Islet precursor cell (in vitro differentiated cells): ENCODE measurements at regions not wholly inside any gene's neighbourhood (a gene's known extent, or its start where the extent isn't known, plus 50 kb on each side); places are given as distances from the start of the nearest gene placed in this dataset.

Experiments
- DNase-seq: peaks from one replicate; pipeline ENCODE4 v3.0.0-alpha.2; 2018

DNA sequence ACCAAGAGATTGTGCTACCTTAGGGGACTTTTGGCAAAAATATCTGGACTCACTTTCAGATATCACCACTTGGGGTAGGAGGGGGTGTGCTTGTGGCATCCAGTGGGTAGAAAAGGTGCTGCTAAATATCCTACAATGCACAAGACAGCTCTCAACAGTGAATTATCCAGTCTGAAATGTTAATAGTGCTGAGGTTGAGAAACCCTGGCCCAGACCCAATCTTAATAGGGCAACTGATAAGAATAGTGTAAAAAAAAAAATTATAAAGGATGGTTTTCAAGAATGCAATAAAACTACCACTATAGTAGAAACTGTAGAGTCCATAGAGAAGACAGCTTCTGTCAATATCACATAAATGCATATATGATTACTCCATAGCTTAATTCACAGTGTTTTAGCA lies 185.5 kb downstream of the ZNF330 start:
- DNase-seq, result no peak

DNA sequence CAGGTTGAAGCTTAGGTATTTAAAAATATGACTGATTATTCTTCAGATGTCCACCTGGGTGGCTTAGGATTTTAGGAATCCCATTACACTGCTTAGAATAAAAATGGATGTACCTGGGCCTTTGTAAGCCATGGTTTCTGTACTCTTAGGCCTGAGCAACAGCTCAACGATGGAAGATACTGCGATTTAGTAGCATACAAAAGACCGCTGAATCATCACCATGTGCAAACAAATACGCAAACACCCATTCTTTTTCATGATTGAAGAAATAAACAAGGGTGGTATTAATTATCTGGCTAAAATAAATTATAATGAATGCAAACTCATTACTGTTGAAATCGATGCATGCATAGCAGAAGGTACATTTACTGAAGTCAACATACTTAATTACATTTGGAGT lies 188.9 kb downstream of the ZNF330 start:
- no peak for DNase-seq

DNA sequence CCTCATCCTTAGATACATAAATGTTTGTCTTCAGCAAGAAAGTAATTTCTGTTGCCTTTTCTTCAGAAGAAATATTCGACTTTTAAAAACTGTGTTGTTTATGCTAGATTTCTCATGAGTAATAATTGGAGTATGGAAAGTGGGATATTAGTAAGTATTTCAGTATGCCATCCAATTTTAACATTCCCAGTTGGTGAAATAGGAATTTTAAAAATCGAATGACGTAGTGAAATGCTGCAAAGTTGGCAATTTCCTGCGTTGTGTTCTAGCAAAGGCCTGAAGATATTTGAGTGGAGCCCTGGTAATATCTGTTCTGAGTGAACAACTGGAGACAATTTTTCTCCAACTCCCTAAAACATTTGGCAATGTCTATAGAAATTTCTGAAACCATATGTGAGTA lies 190.1 kb downstream of the ZNF330 start:
- no peak for DNase-seq

DNA sequence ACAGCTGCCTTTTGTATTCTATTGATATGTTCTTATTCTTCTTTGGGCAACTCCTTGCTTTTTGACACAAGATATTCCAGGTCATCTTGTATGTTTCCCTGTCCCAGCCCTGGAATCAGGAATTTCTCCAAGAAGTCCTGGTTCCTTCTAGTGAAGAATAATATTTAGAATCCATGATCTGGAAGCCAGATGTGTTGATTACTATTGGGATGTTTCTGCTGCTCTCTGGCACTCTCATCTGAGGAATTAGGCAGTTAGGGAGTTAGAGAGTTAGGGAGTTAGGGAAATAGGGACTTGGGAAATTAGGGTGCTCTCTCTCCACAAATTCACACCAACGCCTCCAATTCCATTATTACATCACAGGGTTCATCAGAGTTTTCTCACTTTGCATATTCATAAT lies 191.2 kb downstream of the ZNF330 start:
- no peak for DNase-seq

DNA sequence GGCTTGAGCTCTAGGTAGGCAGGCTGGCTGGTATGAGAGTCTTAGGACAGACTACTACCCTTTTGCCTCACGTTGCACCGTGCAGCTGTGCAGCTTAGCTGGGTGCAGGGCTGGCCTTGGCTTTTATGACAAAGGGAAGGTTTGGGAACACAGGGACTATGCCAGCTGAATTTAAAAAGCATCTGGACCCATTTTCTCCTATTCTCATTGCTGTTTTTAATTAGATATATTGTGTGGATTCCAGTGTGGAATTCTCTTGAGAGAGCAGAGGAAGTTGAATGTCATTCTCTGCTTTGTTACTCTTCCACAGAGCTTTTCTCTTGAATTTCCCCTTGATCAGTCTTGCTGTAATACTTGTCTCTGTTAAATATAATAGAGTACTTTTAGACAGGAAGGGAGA lies 192.7 kb downstream of the ZNF330 start:
- no peak for DNase-seq

DNA sequence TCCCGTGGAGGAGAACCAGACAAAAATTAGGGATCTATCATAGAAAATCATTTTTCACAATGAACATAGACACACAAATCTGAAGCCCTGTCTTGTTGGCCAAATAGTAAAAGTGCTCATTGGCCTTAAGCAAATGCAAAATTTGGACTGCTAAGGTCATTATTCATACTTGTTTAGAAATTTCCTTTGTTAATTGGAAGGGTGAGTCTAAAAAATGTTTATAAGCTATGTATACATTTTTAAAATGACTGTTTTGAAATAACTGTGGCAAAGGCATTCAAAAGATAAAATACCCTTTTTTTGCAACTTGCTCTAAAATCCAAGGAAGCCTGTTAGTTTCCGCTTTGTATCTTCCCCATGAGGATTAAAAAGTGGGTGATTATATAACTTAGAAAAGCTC lies 195.0 kb downstream of the ZNF330 start:
- no peak for DNase-seq

DNA sequence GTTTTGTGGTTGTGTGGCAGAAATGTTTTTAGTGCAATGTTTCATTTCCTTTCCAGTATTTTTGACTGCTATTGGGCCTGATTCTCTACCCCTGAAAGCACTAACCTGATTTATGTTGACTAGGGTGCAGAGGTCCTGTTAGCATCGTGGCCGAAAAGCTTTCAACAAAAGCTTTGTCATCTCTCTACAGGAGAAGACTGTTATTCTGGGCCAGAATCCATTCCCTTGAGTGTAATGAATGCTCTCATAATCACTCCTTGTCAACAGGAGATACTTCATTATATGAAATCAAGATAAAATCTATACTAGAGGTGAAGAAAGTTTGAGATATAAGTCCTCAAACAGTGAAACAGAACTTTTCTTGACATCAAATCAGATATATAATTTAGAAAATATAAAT lies 195.5 kb downstream of the ZNF330 start:
- no peak for DNase-seq

DNA sequence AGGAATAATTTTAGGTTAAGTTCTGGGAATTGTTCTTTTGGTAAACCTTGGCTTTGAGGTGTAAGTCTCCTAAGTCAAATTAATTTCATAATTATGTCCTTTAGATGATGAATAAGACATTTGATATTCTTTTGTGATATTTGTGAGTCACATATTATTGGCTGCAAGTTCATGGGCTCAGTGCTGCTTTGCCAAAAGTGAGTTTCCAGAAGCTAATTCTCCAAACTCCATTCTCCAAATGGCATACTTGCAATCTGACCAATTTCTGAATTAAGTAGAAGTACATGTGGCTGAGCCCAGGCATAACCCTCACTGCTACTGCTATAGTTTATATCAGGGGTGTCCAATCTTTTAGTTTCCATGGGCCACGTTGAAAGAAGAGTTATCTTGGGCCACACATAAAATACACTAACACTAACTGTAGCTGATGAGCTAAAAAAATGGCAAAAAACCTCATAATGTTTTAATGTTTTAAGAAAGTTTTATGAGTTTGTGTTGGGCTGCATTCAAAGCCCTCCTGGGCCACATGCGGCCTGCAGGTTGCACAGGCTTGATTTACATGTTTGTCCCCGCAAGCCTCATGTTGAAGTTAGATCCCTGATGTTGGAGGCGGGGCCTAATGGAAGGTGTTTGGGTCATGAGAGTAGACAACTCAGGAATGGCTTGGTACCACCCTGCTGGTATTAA lies 196.1 kb downstream of the ZNF330 start:
- no peak for DNase-seq

DNA sequence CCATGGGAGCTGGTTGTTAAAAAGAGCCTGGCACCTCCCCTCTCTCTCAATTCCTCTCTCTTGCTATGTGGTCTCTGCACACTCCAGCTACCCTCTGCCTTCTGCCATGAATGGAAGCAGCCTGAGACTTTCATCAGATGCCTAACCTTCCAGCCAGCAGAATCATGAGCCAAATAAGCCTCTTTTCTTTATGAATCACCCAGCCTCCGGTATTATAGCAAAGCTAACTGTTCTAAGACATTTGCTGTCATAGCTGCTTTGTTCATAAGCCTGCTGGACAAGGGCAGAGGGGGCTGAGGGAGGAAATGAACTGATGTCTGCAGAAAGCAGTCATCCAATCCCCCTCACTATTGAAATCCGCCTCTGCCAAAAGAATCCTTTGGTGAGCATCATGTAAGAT lies 196.7 kb downstream of the ZNF330 start:
- DNase-seq, result no peak

DNA sequence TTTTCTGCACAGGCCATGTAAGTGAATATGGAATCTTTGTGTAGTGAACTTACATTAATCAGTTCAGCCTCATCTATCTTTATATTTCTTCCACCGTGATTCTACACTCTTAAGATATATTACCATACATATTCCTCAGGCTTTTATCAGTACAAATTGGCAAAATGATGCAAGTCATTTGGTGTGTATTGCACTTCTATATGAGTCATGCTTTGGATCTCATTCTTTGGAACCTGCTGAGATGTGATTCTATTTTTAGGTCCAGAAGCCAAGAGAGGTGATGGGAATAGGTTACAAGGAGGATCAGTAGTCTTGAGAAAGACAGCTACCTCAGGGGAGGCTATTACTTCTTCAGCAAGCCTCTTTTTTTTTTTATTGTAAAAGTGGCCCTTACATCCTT lies 204.4 kb downstream of the ZNF330 start:
- DNase-seq, result no peak

DNA sequence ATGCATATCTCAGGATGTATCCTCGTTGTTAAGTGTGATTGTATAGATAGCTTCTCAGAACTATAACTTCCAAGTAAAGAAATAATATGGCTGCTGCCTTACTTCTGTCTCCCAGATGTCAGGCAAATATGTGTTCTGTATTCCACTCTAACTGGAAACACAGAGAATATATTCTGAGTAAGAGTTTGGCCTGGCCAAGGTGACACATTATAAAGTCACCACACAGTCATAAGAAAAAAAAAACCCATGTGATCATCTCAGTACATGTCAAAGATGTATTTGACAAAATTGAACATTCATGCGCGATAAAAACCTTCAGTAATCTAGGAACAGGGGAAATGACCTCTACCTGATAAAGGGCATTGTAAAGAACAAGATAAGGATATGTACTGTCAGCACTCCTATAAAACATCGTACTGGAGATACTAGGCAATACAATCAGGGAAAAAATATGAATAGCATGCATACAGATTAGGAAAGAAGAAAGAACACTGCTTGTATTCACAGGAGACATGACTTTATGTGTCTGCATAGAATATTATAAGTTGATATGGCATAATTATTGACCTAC lies 207.1 kb downstream of the ZNF330 start:
- no peak for DNase-seq

DNA sequence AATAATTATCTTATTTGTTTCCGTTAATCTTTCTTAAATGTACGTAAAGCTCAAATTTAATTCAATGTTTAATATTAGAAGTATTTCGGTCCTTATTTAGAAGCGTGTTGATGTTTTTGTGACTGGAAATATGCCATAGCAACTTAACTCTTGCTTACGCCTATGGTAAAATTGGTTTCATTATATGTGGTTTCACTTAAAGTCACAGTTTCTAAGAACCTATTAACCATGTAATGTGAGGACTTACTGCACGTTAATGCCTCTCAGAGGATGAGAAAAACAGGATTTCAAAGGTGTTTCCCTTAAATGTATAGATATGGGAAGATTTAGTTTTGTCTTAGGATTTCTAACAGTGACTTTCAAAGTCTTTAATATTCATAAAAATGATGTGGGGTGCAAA lies 206.4 kb upstream of the IL15 start:
- DNase-seq, result no peak

DNA sequence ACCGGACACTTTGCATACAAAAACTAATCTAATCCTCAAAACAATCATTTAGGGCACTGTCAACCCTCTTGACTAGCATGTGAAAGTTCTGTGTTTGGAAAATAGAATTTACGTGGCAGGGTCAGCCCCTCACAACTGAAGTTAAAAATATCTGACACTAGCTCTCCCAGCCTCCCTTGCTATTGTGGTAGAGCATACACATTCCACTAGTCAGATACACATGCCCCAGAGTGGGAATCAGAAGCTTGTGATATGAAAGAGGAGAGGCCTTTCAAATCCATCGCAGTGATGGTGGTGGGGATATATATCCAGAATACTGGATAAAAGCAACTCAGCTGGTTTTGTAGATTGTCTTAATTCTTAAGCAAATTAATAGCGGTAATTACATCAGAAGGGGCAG lies 205.7 kb upstream of the IL15 start:
- DNase-seq, result no peak

DNA sequence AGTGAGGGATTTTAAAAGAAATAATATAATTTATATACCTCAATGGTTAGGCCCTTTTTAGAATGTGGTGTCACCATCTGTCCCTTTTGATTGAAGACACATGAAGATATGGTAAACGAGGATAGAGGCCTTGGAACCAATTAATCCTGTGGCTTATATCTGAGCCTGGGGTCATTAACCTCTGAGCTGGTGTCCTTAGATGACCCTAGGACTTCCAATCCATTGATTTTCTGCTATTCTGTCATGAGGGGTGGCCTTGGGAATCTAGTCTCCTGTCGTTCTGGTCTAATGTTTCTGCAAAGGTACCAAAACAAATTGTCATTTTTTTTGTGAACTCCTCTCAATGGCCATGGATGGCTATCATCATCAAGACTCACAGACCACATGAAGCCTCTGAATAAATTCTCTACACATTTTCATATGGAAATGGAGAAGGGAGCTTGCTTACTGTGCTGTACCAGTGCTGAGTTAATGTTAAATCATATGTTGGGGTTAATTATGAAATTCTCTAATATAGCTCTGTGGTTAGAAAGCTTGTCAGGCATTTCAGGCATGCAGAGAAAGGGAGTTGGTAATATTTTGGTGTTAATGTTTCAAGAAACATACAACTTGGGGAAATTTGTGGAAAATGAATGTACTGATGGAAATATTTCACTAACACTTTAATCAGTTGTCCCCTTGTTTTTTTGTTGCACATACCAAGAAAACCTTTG lies 204.2 kb upstream of the IL15 start:
- no peak for DNase-seq

DNA sequence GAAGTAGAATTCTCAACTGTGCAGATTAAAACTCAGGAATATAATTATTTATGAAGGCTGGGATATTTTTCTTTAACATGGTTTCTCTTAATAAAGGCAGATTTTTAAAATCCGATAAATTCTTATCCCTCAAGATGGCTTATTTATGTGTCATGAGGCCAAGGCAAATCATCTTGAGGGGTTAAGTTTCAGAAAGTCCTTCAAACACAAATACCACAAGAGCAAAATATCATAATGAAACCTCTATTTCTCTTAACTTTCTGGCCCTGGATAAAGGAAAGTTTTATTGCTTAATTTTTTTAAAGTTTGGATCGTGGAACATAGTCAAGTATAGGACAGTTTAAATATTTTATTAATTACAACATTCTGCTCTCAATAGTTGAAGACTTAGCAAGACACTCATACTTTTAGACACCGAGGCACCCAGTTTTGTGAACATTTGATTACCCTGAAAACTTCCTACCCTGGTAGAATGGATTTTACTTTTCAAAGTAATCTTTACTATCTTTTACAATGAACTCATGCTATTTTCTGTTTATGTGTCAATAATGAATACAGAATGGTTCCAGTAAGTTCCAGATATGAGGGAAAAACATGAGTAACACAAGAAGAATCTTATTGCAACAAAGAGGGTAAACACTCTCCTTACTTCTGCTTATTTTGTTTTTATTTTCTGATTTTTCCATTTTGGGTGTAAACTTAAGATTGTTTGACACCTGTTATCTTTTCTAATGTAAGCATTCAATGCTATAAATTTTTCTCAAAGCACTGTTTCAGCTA lies 200.7 kb upstream of the IL15 start:
- DNase-seq, result no peak

DNA sequence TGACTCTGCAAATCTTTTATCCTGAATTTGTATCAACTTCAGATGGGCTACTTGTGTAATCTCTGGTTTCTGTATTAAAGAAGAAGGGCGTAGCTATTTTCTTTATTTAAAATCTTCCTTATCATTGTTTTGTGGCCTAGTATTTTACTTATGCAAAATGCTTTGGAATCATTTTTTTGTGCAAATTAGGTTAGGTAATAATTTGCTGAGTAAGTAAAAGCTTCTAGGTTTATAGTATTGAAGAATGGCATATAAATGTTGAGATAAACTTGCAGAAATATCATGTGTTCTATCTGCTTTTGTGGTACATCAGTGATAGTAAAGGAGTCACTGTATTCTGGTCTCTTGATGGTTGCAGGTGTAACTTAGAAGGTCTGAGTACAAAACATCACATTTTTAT lies 197.2 kb upstream of the IL15 start:
- DNase-seq, result no peak

DNA sequence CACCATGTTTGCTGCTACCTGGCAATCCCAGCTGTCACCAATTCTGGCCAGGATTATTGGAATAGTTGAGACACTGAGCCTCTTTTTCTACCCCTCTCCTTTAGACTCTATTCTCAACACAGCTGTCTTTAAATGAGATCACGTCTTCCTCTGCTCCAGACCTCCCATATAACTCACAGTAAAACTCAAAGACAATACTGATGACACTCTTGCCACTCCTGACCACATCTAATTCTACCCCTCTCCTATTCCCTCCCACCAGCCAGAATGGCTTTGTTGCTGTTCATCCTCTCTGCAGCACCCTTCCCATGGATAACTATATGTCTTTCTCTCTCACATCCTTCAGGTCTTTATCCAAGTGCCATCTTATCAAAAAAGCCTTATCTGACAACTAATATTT lies 188.6 kb upstream of the IL15 start:
- DNase-seq, result no peak

DNA sequence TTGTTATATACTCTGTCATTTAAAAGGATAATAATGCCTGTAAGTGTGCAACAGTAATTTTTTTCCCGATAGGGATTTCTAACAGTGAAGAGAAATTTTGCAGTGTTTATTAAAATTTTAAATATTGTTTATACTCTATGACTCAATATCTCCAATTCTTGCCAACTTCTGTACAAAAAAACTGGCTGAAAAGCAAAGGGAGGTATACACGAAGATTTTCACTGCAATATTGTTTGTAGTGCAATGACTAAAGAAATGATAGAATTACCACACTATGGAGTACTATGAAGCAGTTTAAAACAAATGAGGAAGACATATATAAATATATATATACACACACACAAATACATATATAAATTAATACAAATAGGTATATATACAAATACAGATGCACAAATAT lies 187.9 kb upstream of the IL15 start:
- no peak for DNase-seq

DNA sequence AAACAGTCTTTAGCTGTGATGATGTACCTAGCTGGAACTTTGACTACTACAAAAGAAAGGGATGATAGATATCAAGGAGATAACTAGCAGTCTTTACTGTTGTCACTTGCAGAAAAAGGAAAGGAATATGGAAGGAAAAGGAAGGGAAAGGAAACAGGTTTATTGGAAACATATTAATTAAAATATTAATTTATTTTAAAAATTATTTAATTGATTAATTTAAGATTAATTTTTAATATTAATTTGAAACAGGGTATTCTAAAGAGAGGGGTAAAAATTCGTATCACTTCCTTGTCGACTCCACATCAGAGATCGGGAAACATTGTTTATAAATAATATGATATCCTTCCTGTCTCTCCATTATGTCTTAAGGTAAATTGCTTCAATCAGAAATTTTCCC lies 186.5 kb upstream of the IL15 start:
- no peak for DNase-seq

DNA sequence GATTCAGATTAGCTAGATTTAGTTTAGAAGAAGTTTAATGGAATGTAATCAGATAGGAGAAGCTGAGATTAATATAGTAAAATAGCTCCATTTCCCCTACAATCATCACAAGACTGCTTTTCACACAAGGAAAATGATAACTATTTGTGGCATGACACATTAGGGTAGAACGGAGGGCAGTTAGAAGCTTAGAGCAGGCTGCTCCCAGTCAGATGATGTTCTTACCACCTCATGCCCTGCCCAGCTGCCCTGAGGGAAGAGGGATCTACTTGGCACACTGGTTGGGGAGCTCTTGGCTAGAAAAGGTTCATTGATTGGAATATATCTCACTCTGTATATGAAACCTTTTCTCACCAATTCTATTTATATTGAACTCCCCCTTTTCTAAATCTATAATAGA lies 180.7 kb upstream of the IL15 start:
- DNase-seq, result no peak

DNA sequence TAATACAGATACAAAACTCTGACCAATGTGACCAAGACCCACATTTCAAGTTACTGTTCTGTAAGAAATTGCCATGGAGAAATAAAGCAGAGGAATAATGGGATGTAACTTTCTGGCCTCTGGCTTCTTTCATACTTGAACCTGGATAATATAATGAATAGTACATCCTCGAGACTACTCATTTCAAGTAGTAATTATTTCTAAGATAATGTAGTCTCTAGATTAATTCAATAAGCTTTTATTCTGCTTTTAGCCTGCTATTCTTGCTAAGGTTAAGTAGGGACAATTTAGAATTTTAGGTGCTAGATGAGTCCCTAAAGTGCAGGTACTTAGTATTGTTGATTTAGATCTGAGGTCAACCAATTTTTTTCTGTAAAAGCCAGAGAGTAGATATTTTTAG lies 178.7 kb upstream of the IL15 start:
- no peak for DNase-seq

DNA sequence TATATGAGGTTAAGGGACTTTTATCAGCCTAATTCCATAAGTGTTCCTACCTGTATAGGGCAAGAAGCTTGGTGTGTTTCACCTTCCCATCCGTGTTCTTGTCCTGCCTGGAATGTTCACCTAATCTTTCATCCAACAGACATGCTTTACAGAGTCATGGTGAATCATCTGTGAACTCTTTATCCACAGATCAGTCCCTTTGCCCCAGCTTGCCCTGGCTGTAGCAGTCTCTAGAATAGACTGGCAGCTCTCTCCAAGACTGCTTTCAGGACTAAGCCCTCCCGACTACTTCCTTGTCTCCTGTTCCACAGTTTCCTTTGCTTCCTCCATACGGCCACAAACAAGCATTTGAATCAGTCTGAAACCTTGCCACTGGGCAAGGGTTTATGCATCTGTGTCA lies 177.9 kb upstream of the IL15 start:
- DNase-seq, result no peak

DNA sequence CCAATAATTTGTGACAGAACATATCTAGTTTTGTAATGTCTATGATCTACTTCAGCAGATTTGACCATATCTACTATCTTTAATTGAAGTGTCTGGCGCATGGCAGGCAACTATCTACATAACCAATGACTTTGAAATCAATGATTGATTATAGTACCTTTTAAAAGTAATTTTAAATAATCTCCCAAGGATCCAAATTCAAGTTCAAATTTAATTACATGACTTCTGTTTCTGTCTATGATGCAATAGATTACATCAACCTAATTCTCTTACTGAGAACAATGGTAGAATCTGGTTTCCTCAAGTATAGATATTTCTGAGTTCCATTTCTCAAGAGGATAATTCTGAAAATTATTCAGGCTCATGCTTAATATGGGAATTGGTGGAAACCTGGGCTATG lies 177.4 kb upstream of the IL15 start:
- no peak for DNase-seq

DNA sequence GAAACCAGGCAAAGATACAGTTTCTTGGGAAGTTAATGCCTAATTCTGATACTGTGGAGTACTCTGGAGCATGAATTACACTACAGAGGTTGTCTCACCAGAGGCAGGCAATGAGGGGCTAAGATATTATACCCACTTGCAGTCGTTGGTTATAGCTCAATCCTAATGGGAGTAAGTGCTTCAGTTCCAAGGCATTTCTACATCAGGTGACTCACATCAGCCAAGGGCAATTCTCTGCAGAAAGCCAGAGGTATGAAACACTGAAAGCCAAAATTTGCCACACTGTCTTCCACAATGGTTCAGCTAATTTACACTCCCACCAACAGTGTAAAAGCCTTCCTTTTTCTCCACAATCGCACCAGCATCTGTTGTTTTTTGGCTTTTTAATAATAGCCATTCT lies 174.0 kb upstream of the IL15 start:
- no peak for DNase-seq
